Stimulated activated naive CD8-positive, alpha-beta T cell treated with anti-CD3 and anti-CD28 coated beads, Interleukin-15, amount 100 ng/mL, for 72 hours (primary cell): ENCODE measurements at regions not wholly inside any gene's neighbourhood (a gene's known extent, or its start where the extent isn't known, plus 50 kb on each side); places are given as distances from the start of the nearest gene placed in this dataset.

ENCODE experiments used
- ATAC-seq: fragments of 150-1000 bp; cut with Tn5 transposase; 2 replicates; pipeline ENCODE4 v1.10.0; 2021; ENCODE audit warnings: mild to moderate bottlenecking, moderate library complexity
- DNase-seq, 2 donors: peaks; one replicate each; pipeline ENCODE4 v3.0.0; 2021 to 2022
- H3K27ac Mint-ChIP-seq, 2 donors: one replicate each; pipeline ENCODE4 v1.8.0; 2022; ENCODE audit warnings: mild to moderate bottlenecking in 2 of 2, mixed read lengths in 2 of 2, moderate library complexity in 2 of 2
- H3K27me3 Mint-ChIP-seq: one replicate; pipeline ENCODE4 v1.8.0; 2022; ENCODE audit warnings: mixed read lengths
- H3K4me1 Mint-ChIP-seq: one replicate; pipeline ENCODE4 v1.8.0; 2022; ENCODE audit warnings: mild to moderate bottlenecking, mixed read lengths
- H3K4me3 Mint-ChIP-seq, 2 donors: one replicate each; pipeline ENCODE4 v1.8.0; 2022; ENCODE audit warnings: mild to moderate bottlenecking in 2 of 2, mixed read lengths in 2 of 2, moderate library complexity in 1 of 2
- H3K9me3 Mint-ChIP-seq, 2 donors: one replicate each; pipeline ENCODE4 v1.8.0; 2022; ENCODE audit warnings: mixed read lengths in 2 of 2

- no peak overlapping the region for H3K27ac Mint-ChIP-seq
- ATAC-seq (no peak), DNase-seq (no peak)
- H3K4me1 Mint-ChIP-seq, result no peaks in the 10 kb centered on the region
- no peaks in the 10 kb centered on the region for H3K9me3 Mint-ChIP-seq
- H3K4me3 Mint-ChIP-seq, result no peak overlapping the region
- H3K27me3 Mint-ChIP-seq, result no peaks in the 10 kb centered on the region
These were observed 241.5 kb upstream of the PIK3R1 start for GRCh38 chr5:67974054-67974453.

DNA sequence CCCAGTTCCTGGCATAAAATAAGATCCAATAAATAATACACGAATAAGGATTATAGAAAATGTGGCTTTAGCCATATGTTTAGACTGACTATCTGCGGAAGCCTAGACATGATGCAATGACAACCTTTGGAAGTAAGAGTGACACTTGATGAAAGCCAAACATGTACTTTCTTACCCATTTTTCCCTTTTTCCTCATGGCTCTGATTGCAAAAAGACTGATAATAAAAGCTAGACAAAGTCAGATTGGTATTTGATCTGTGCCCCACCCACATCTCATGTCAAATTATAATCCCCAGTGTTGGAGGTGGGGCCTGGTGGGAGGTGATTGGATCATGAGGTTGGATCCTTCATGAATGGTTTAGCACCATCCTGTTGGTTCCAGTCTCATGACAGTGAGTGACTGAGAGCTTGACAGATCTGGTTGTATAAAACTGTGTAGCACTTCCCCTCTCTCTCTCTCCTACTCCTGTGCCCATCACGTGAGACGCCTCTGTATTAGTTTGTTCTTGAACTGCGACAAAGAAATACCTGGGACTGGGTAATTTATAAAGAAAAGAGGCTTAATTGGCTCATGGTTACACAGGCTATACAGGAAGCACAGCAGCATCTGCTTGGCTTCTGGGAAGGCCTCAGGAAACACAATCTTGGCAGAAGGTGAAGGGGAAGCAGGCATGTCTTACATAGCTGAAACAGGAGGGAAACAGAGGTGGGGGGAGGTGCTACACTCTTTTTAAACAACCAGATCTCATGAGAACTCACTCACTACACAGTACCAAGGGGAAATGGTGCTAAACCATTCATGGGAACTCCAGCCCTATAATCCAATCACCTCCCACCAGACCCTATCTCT, 243.4 kb upstream of the PIK3R1 start:
- DNase-seq, result no peak
- no peaks in the 10 kb centered on the region for H3K27me3 Mint-ChIP-seq
- no peaks in the 10 kb centered on the region for H3K4me1 Mint-ChIP-seq
- ATAC-seq, result no peak
- no peak overlapping the region for H3K4me3 Mint-ChIP-seq
- H3K9me3 Mint-ChIP-seq, result no peaks in the 10 kb centered on the region
- peak overlapping the region in 1 of 2 donors; percentile 50 for H3K27ac Mint-ChIP-seq

GRCh38 chr5:67971223-67971830, 244.2 kb upstream of the PIK3R1 start:
- ATAC-seq (no peak), DNase-seq (no peak)
- no peaks in the 10 kb centered on the region for H3K4me1 Mint-ChIP-seq
- no peaks in the 10 kb centered on the region for H3K9me3 Mint-ChIP-seq
- H3K27ac Mint-ChIP-seq, result no peak overlapping the region
- no peak overlapping the region for H3K4me3 Mint-ChIP-seq
- H3K27me3 Mint-ChIP-seq, result no peaks in the 10 kb centered on the region

- H3K27me3 Mint-ChIP-seq, result no peaks in the 10 kb centered on the region
- H3K4me3 Mint-ChIP-seq, result no peak overlapping the region
- ATAC-seq (no peak), DNase-seq (no peak)
- no peaks in the 10 kb centered on the region for H3K9me3 Mint-ChIP-seq
- no peak overlapping the region for H3K27ac Mint-ChIP-seq
- H3K4me1 Mint-ChIP-seq, result no peaks in the 10 kb centered on the region
These were observed 245.9 kb upstream of the PIK3R1 start for GRCh38 chr5:67969631-67970030.

DNA sequence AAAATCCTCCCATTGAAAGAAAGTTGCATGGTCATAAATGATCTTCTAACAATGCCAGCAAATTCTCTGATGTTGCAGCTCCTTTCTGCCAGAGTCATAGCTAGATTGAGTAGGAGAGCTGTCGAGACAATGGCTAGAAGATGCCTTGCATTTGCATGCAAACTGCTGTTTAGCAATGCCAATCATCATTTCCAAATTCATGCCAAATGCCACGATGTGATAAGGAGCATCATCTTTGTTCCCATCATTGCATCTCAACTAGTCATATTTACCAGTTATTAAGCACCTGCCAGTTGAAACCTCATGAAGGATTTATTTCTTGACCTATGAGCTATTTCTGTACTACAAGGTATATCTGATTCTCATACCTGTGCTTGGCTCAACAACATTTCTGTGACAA, 246.4 kb upstream of the PIK3R1 start:
- Mint-ChIP-seq H3K9me3 (no peaks in the 10 kb centered on the region), H3K4me3 (no peak overlapping the region), H3K4me1 (no peaks in the 10 kb centered on the region), H3K27ac (no peak overlapping the region), H3K27me3 (no peaks in the 10 kb centered on the region)
- DNase-seq (no peak), ATAC-seq (no peak)

DNA sequence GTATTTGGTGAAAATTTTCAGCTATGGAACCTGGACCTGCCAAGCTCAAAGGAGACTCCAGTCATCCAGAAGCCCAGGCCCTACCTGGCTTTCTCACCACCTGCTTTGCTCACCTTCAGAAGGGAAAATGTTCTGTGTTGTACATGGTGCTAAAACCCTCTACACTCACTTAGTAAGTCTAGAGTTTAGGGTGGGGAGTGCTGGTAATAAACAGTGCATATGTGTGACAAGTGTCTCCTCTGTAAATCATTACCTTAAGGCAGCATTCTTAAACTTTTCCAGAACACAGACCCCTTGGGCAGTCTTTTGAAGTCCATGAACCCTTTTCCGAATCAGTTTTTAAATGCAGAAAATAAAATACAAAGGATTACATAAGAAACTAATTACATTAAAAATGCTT, 248.8 kb upstream of the PIK3R1 start:
- H3K27me3 Mint-ChIP-seq, result no peaks in the 10 kb centered on the region
- H3K9me3 Mint-ChIP-seq, result no peaks in the 10 kb centered on the region
- no peaks in the 10 kb centered on the region for H3K4me1 Mint-ChIP-seq
- no peak overlapping the region for H3K27ac Mint-ChIP-seq
- DNase-seq, result no peak
- ATAC-seq, result no peak
- H3K4me3 Mint-ChIP-seq, result no peak overlapping the region

DNA sequence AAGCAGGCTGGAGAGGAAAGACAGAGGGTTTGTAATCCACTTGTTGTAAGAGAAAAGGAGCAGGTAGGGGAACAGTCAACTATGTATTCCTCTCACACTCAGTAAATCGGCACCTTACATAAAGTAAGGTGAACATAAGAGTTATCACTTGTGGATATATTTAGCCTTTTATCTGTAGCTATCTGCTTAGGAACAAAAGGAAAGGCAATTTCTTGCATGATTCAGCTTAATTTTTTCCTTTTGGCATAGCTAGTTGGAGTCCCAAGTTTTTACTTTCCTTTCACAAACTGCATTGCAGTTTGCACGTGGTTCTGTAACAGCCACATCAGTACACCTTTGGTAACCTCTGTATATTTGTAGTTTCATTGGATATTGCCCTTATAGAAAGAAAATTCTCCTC, 250.9 kb upstream of the PIK3R1 start:
- Mint-ChIP-seq H3K4me1 (no peaks in the 10 kb centered on the region), H3K27ac (no peak overlapping the region), H3K9me3 (no peaks in the 10 kb centered on the region), H3K4me3 (no peak overlapping the region), H3K27me3 (no peaks in the 10 kb centered on the region)
- no peak for DNase-seq
- no peak for ATAC-seq

DNA sequence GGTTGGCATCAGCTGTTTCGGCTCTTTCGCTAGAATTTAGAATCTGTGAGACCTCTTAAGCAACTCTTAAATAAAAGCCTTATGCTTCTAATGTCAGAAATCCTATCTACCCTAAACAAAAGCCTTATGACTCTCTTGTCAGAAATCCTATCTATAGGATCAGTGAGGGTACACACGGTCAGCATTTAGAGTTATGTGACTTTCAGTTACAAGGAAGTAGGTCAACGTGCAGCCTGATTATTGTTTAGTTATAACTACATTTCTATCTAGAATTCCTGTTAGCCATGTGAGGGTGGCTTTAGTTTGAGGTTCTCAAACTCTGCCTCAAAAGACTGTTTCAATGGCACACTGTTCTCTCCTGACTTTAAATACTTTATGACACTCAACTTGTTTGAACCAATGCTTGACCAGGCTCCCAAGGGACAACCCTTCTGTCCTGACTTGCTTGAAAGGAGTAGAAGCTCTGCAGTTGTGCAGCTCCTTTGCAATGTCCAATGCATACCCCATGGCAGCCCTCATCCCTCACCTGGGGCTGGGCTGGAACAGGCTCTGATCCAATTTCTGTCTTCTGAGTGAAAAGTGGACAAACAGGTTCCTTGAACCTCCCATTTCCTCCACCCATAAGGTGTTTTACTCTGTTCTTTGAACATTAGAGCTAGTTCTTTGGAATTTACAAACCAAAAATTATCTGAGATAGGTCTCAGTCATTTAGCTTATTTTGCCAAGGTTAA, 251.6 kb upstream of the PIK3R1 start:
- Mint-ChIP-seq H3K4me3 (no peak overlapping the region), H3K9me3 (no peaks in the 10 kb centered on the region), H3K27me3 (no peaks in the 10 kb centered on the region), H3K27ac (no peak overlapping the region), H3K4me1 (no peaks in the 10 kb centered on the region)
- no peak for DNase-seq
- no peak for ATAC-seq

DNA sequence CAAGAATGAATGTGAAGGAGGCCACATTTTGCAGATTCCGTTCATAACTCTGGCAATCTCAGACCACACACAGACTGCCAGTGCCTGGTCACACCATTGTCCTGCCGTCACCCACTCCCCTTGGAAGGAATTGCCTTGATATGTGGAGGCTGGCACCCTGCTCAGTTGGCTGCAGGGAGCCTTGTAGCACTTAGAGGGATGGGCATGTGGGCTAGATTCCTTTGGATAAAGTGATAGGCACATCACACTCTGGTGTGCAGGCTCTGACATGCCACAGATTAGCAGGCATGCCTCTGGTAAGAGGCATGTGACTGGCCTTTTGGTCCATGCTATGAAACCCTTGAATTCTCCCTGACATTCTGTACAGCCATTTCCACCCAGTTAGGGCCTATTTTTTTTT, 254.6 kb upstream of the PIK3R1 start:
- Mint-ChIP-seq H3K27me3 (no peaks in the 10 kb centered on the region), H3K27ac (no peak overlapping the region), H3K4me3 (no peak overlapping the region), H3K4me1 (no peaks in the 10 kb centered on the region), H3K9me3 (no peaks in the 10 kb centered on the region)
- DNase-seq (no peak), ATAC-seq (no peak)

- ATAC-seq (no peak), DNase-seq (no peak)
- Mint-ChIP-seq H3K4me1 (no peaks in the 10 kb centered on the region), H3K27me3 (peaks cover 8% of the 10 kb centered on the region), H3K9me3 (no peaks in the 10 kb centered on the region), H3K27ac (no peak overlapping the region), H3K4me3 (no peak overlapping the region)
These were observed 258.2 kb upstream of the PIK3R1 start for GRCh38 chr5:67957374-67957773.

DNA sequence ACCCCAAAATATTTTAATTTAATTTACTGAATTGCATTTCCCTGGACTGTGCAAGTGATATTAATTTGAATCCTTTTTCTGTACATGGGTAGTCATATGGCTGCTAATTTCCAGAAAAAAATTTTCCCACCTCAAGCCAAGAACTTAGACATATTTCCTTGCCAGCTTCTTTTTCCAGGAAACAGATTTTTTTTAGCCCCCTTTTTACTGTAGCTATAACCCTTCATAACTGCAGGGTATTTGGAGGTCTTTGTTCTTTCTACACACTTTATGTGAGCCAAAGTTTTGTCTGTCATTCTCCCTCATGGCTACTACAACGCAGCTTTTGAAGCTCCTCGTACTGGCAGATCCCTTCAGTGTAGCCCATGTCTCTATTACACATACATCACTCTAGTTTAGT, 261.2 kb upstream of the PIK3R1 start:
- Mint-ChIP-seq H3K27ac (no peak overlapping the region), H3K4me3 (no peak overlapping the region), H3K9me3 (no peaks in the 10 kb centered on the region), H3K27me3 (peaks cover 8% of the 10 kb centered on the region), H3K4me1 (no peaks in the 10 kb centered on the region)
- no peak for ATAC-seq
- no peak for DNase-seq

DNA sequence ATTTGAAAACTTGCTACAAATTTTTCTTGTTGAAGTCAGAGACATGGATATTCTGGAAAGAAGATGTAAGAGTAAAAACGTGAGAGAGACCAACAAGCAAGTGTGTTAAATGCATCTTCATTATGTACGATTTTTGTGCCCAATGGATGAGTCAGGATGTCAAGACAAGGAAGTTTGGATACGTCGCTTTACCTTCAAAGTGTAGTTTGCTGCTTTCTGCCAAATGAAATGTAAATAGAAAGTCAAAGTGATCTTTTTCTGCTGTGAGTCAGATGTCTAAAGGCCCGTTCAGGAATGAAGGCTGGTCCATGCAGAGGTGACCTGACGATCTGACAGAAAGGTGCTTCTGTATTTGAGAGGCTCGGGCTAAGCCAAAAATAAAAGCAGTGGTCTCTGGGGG, 273.1 kb upstream of the PIK3R1 start:
- Mint-ChIP-seq H3K4me3 (no peak overlapping the region), H3K27me3 (no peaks in the 10 kb centered on the region), H3K9me3 (no peaks in the 10 kb centered on the region), H3K27ac (no peak overlapping the region), H3K4me1 (no peaks in the 10 kb centered on the region)
- no peak for DNase-seq
- no peak for ATAC-seq

DNA sequence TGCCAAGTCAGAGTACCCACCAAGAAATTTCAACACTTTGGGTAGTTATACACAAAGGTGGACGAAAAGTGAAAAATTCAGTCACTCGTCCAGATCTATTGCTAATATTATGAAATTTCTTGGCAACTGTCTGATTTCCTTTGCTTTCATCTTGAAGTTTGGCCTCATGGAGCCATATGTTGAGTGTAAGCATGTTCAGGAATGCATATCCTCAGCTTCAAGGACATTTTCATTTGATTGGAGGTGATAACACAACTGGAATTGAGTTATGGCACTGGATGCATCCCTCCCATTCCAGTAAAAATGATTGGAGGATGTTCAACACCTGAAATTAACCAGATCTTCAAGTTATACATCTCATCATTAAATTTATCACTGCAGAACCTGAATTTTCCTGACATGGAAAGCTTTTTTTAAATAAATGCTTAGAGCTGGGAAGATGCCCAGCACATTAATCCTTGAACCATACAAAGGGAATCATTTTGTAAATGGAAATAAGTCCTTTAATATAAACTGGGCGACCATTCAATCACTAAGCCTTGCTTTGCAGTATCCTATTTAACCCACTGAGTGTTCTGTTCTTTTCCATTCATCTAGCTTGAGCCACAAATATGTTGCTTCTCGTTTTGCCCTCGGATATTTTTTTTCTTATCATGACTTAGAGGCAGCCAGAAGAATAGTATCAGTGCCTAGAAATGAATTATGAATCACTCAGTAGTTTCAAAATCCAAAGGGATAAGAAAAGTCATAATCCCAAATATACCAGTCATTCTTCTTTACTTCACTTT, 273.7 kb upstream of the PIK3R1 start:
- H3K27ac Mint-ChIP-seq, result no peak overlapping the region
- no peak for DNase-seq
- H3K9me3 Mint-ChIP-seq, result no peaks in the 10 kb centered on the region
- no peaks in the 10 kb centered on the region for H3K4me1 Mint-ChIP-seq
- ATAC-seq, result no peak
- H3K27me3 Mint-ChIP-seq, result no peaks in the 10 kb centered on the region
- no peak overlapping the region for H3K4me3 Mint-ChIP-seq

DNA sequence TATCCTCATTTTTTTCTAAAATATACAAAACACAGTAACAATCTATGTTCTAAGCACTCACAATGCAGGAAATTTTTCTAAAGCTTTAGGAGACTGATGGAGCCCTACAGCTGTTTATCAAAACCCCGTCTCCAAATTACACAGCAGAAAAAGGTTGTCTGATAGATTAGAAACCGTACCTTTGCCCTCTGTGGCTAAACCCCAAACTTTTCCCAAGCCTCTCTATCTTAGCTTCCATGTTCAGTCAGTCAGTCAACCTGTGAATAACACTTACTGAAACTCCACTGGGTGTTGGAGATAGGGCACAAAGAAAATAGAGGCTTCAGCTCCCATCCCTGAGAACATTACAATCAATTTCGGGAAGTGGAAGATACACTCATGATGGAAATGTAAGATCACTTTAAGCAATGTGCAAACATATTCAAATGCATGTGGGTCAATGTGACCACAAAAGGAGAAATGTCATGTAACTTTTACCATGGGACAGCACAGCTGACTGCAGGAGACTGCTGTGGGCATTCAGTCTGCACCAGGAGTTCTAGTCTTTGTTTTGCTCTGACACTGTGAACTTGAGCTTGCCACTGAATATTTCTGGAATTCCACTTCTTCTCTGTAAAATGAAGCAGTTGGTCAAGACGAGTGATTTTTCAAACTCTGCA, 279.5 kb upstream of the PIK3R1 start:
- Mint-ChIP-seq H3K27ac (no peak overlapping the region), H3K4me1 (no peaks in the 10 kb centered on the region), H3K27me3 (no peaks in the 10 kb centered on the region), H3K9me3 (peaks cover 0 to 5% of the 10 kb centered on the region in 2 donors), H3K4me3 (no peak overlapping the region)
- no peak for DNase-seq
- ATAC-seq, result no peak

- Mint-ChIP-seq H3K27me3 (no peaks in the 10 kb centered on the region), H3K27ac (no peak overlapping the region), H3K4me1 (no peaks in the 10 kb centered on the region), H3K4me3 (no peak overlapping the region), H3K9me3 (peaks cover 0 to 5% of the 10 kb centered on the region in 2 donors)
- ATAC-seq (no peak), DNase-seq (no peak)
These were observed 280.6 kb upstream of the PIK3R1 start for GRCh38 chr5:67934976-67935375.
